Activated T-cell treated with anti-CD3 and anti-CD28 coated beads for 24 hours (primary cell): ENCODE measurements at regions not wholly inside any gene's neighbourhood (a gene's known extent, or its start where the extent isn't known, plus 50 kb on each side); places are given as distances from the start of the nearest gene placed in this dataset.

Experiments used
- DNase-seq: peaks from one replicate; pipeline ENCODE4 v3.0.0-alpha.2; 2020; ENCODE audit warnings: low read depth

- no peak for DNase-seq
Measured at GRCh38 chr1:62917314-62917713, 133.4 kb downstream of the ATG4C start.

GRCh38 chr1:62917805-62918204 lies 133.9 kb downstream of the ATG4C start:
- DNase-seq: no peak

- DNase-seq: no peak
Measured at GRCh38 chr1:62918700-62919099, 134.8 kb downstream of the ATG4C start.

- DNase-seq: no peak
Measured at GRCh38 chr1:62922006-62922405, 138.1 kb downstream of the ATG4C start.

GRCh38 chr1:62924983-62925790 lies 141.3 kb downstream of the ATG4C start:
- no peak for DNase-seq

- DNase-seq: no peak
Measured at GRCh38 chr1:62926681-62927252, 142.8 kb downstream of the ATG4C start.

- DNase-seq: no peak
Measured at GRCh38 chr1:62928885-62929284, 145.0 kb downstream of the ATG4C start.

GRCh38 chr1:62937634-62938296 lies 153.8 kb downstream of the ATG4C start:
- DNase-seq: no peak

- DNase-seq: no peak
Measured at GRCh38 chr1:62941780-62942179, 157.8 kb downstream of the ATG4C start.

GRCh38 chr1:62946511-62946910 lies 162.6 kb downstream of the ATG4C start:
- DNase-seq: no peak

- DNase-seq: no peak
Measured at GRCh38 chr1:62951428-62951827, 167.5 kb downstream of the ATG4C start.

- no peak for DNase-seq
Measured at GRCh38 chr1:62952596-62952995, 168.7 kb downstream of the ATG4C start.

GRCh38 chr1:62953633-62954032 lies 169.7 kb downstream of the ATG4C start:
- no peak for DNase-seq

- no peak for DNase-seq
Measured at GRCh38 chr1:62954758-62955157, 170.8 kb downstream of the ATG4C start.

GRCh38 chr1:62955666-62956065 lies 171.7 kb downstream of the ATG4C start:
- no peak for DNase-seq

- no peak for DNase-seq
Measured at GRCh38 chr1:62962014-62962812, 178.3 kb downstream of the ATG4C start.

- peak; percentile 4 for DNase-seq
Measured at GRCh38 chr1:62962901-62963776, 179.2 kb downstream of the ATG4C start.

GRCh38 chr1:62964141-62964540 lies 180.2 kb downstream of the ATG4C start:
- DNase-seq: no peak

GRCh38 chr1:62967031-62967430 lies 183.1 kb downstream of the ATG4C start:
- DNase-seq: no peak

- DNase-seq: no peak
Measured at GRCh38 chr1:62977366-62977765, 193.4 kb downstream of the ATG4C start.

- no peak for DNase-seq
Measured at GRCh38 chr1:62978741-62979140, 194.8 kb downstream of the ATG4C start.
